CD4-positive, alpha-beta T cell (primary cell): ENCODE measurements at regions not wholly inside any gene's neighbourhood (a gene's known extent, or its start where the extent isn't known, plus 50 kb on each side); places are given as distances from the start of the nearest gene placed in this dataset.
"Not testable (repeated sequence)": the region's sequence is repeated elsewhere in the genome, so short reads cannot be mapped to it uniquely, and the experiment has no call there.

ENCODE experiments used
- ATAC-seq: fragments of 200-7000 bp; cut with Tn5 transposase; one replicate; pipeline ENCODE4 v1.10.0; 2022; ENCODE audit warnings: mild to moderate bottlenecking; ENCODE audit not compliant: poor library complexity
- CTCF ChIA-PET: fragments of 350-600 bp; sonication (Branson Sonifier 250); formaldehyde crosslinking; loops from one replicate; lab custom pipeline; 2021; ENCODE audit warnings: antibody characterized with exemption, inconsistent platforms; lab: Charles Lee
- POLR2A ChIA-PET: fragments of 350-600 bp; sonication (Branson Sonifier 250); formaldehyde crosslinking; loops from one replicate; lab custom pipeline; 2021; ENCODE audit warnings: antibody characterized with exemption, inconsistent platforms; lab: Charles Lee
- DNase-seq, 14 experiments: peaks; one replicate each; pipeline ENCODE4 v3.0.0-alpha.2; 2013 to 2020; ENCODE audit warnings: mixed read lengths in 2 of 14
- H3K27ac ChIP-seq, 2 donors: one replicate each; pipeline versions ENCODE4 v1.5.1 to v1.7.0; 2013; ENCODE audit warnings: low read length in 2 of 2, low read depth in 1 of 2, mild to moderate bottlenecking in 1 of 2
- H3K27me3 ChIP-seq, 2 experiments: 1 replicate in 1 of 2; 2 replicates in 1 of 2; pipeline versions ENCODE4 v1.6.1 to v1.7.0; 2013; ENCODE audit warnings: low read length in 2 of 2, control low read depth in 1 of 2, mild to moderate bottlenecking in 1 of 2, moderate library complexity in 1 of 2; ENCODE audit not compliant: insufficient read depth in 2 of 2, control insufficient read depth in 1 of 2
- H3K36me3 ChIP-seq: one replicate; pipeline ENCODE4 v1.6.1; 2013; ENCODE audit warnings: low read length, control low read depth; ENCODE audit not compliant: insufficient read depth
- H3K4me1 ChIP-seq: one replicate; pipeline ENCODE4 v1.6.1; 2013; ENCODE audit warnings: low read length, control low read depth; ENCODE audit not compliant: insufficient read depth
- H3K4me3 ChIP-seq: one replicate; pipeline ENCODE4 v1.5.1; 2013; ENCODE audit warnings: mild to moderate bottlenecking, low read length, moderate library complexity
- H3K9me3 ChIP-seq, 2 experiments: 1 replicate in 1 of 2; 2 replicates in 1 of 2; pipeline versions ENCODE4 v1.6.1 to v1.7.0; 2013; ENCODE audit warnings: low read length in 2 of 2, mild to moderate bottlenecking in 2 of 2, control low read depth in 1 of 2, moderate library complexity in 1 of 2; ENCODE audit not compliant: control insufficient read depth in 1 of 2, insufficient read depth in 1 of 2
- H3K27ac Mint-ChIP-seq: one replicate; pipeline ENCODE4 v1.8.0; 2020; ENCODE audit warnings: mixed read lengths
- H3K27me3 Mint-ChIP-seq: one replicate; pipeline ENCODE4 v1.8.0; 2021; ENCODE audit warnings: mixed read lengths
- H3K36me3 Mint-ChIP-seq: one replicate; pipeline ENCODE4 v1.8.0; 2021; ENCODE audit warnings: low read depth, mixed read lengths
- H3K4me1 Mint-ChIP-seq: one replicate; pipeline ENCODE4 v1.8.0; 2021; ENCODE audit warnings: low read depth, mixed read lengths
- H3K4me3 Mint-ChIP-seq: one replicate; pipeline ENCODE4 v1.8.0; 2020; ENCODE audit warnings: mild to moderate bottlenecking, mixed read lengths
- H3K9me3 Mint-ChIP-seq: one replicate; pipeline ENCODE4 v1.8.0; 2020; ENCODE audit warnings: mixed read lengths
- intact Hi-C, 2 experiments: fragments of 100-400 bp; cut with DNase I in 1 of 2; cut with micrococcal nuclease in 1 of 2; formaldehyde crosslinking; loops; one replicate each; pipeline versions ENCODE4 v1.15.1 to v1.9.0; 2023 to 2025; cut with DNase I, micrococcal nuclease
- TF ChIP-seq, protein P1 (sequence below): fragments of 200-600 bp; IDR thresholded peaks from one replicate; pipeline ENCODE4 v1.8.0; 2022; ENCODE audit warnings: antibody characterized with exemption, mild to moderate bottlenecking

- H3K4me3 Mint-ChIP-seq = no peak overlapping the region
- no peaks in the 10 kb centered on the region for H3K27me3 ChIP-seq
- ChIA-PET CTCF (no interaction called here), POLR2A (no interaction called here)
- H3K27ac Mint-ChIP-seq = no peak overlapping the region
- TF ChIP-seq, protein P1, sequence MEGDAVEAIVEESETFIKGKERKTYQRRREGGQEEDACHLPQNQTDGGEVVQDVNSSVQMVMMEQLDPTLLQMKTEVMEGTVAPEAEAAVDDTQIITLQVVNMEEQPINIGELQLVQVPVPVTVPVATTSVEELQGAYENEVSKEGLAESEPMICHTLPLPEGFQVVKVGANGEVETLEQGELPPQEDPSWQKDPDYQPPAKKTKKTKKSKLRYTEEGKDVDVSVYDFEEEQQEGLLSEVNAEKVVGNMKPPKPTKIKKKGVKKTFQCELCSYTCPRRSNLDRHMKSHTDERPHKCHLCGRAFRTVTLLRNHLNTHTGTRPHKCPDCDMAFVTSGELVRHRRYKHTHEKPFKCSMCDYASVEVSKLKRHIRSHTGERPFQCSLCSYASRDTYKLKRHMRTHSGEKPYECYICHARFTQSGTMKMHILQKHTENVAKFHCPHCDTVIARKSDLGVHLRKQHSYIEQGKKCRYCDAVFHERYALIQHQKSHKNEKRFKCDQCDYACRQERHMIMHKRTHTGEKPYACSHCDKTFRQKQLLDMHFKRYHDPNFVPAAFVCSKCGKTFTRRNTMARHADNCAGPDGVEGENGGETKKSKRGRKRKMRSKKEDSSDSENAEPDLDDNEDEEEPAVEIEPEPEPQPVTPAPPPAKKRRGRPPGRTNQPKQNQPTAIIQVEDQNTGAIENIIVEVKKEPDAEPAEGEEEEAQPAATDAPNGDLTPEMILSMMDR = no peak
- peaks cover 0 to 4% of the 10 kb centered on the region in 2 experiments for H3K9me3 ChIP-seq
- intact Hi-C loops = no loop called here
- H3K27me3 Mint-ChIP-seq = no peaks in the 10 kb centered on the region
- peaks cover 16% of the 10 kb centered on the region for H3K4me1 Mint-ChIP-seq
- ATAC-seq (no peak), DNase-seq (peak in 1 of 14 experiments; percentile 11)
- H3K4me3 ChIP-seq = no peak overlapping the region
- no peak overlapping the region for H3K27ac ChIP-seq
- no peaks in the 10 kb centered on the region for H3K36me3 Mint-ChIP-seq
- H3K36me3 ChIP-seq = no peaks in the 10 kb centered on the region
- H3K9me3 Mint-ChIP-seq = no peaks in the 10 kb centered on the region
- H3K4me1 ChIP-seq = peaks cover 6% of the 10 kb centered on the region
These were observed 68.1 kb downstream of the DLL1 start for GRCh38 chr6:170222498-170223471.

- intact Hi-C loops = no loop called here
- Mint-ChIP-seq H3K4me1 (peaks cover 16% of the 10 kb centered on the region), H3K27me3 (no peaks in the 10 kb centered on the region), H3K4me3 (no peak overlapping the region), H3K27ac (no peak overlapping the region), H3K9me3 (no peaks in the 10 kb centered on the region), H3K36me3 (no peaks in the 10 kb centered on the region)
- Histone ChIP-seq H3K27ac (no peak overlapping the region), H3K36me3 (no peaks in the 10 kb centered on the region), H3K9me3 (peaks cover 0 to 4% of the 10 kb centered on the region in 2 experiments), H3K4me3 (no peak overlapping the region), H3K27me3 (no peaks in the 10 kb centered on the region), H3K4me1 (peaks cover 6% of the 10 kb centered on the region)
- ChIA-PET POLR2A (no interaction called here), CTCF (no interaction called here)
- TF ChIP-seq, protein P1 = no peak
- no peak for DNase-seq
- no peak for ATAC-seq
These were observed 69.0 kb downstream of the DLL1 start for GRCh38 chr6:170221753-170222400.

DNA sequence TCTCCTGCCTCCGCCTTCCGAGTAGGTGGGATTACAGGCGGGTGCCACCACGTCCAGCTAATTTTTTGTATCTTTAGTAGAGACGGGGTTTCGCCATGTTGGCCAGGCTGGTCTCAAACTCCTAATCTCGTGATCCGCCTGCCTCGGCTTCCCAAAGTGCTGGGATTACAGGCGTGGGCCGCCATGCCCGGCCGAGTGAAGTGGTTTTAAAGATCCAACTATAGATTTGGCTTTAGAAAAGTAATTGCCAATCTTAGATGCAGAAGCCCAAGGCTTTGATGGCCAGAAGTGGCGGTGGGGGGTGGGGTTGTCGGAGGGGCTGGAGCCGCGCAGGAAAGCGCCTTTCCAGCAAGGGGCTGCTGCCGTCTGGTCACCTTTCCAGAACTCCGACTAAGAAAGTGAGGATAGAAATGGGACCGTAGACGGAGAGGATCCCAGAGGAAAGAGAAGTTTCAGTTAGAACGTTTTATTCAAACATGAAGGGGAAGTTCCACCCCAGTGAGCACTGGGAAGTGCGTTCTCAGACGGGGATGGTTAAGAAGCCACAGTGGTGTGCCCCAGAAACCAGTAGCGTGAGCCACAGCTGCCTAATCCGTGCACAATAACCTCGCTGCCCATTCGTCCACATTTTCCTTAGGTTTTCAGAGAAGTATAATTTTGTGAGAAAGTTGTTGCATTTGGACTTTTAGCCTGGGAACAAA, 69.7 kb downstream of the DLL1 start:
- ChIA-PET CTCF (no interaction called here), POLR2A (no interaction called here)
- Histone ChIP-seq H3K27me3 (no peaks in the 10 kb centered on the region), H3K9me3 (peaks cover 0 to 4% of the 10 kb centered on the region in 2 experiments), H3K27ac (no peak overlapping the region), H3K4me3 (no peak overlapping the region), H3K36me3 (no peaks in the 10 kb centered on the region), H3K4me1 (peaks cover 6% of the 10 kb centered on the region)
- no peak for ATAC-seq
- Mint-ChIP-seq H3K27ac (no peak overlapping the region), H3K36me3 (no peaks in the 10 kb centered on the region), H3K4me1 (peaks cover 16% of the 10 kb centered on the region), H3K4me3 (no peak overlapping the region), H3K27me3 (no peaks in the 10 kb centered on the region), H3K9me3 (no peaks in the 10 kb centered on the region)
- peak in 1 of 14 experiments; percentile 8 for DNase-seq
- TF ChIP-seq, protein P1 = no peak
- intact Hi-C loops = no loop called here

- H3K36me3 Mint-ChIP-seq, CTCF ChIA-PET, H3K9me3 Mint-ChIP-seq, H3K36me3 ChIP-seq, H3K4me1 ChIP-seq, H3K9me3 ChIP-seq, H3K27me3 ChIP-seq, intact Hi-C loops, H3K27ac ChIP-seq, H3K4me3 ChIP-seq, H3K4me3 Mint-ChIP-seq, H3K27ac Mint-ChIP-seq, H3K4me1 Mint-ChIP-seq, ATAC-seq, POLR2A ChIA-PET, H3K27me3 Mint-ChIP-seq: not testable (repeated sequence)
- peak in 1 of 14 experiments; percentile 5 for DNase-seq
These were observed 77.2 kb downstream of the DLL1 start for GRCh38 chr6:170213637-170214018.
